Right lobe of liver (tissue), 6 donors: ENCODE measurements at regions not wholly inside any gene's neighbourhood (a gene's known extent, or its start where the extent isn't known, plus 50 kb on each side); places are given as distances from the start of the nearest gene placed in this dataset.

Experiments
- ATAC-seq, 4 donors: fragments of 200-7000 bp; cut with Tn5 transposase; one replicate each; pipeline ENCODE4 v1.9.1; 2020; ENCODE audit warnings: mild to moderate bottlenecking in 4 of 4, moderate library complexity in 4 of 4
- DNase-seq, 3 donors: peaks; one replicate each; pipeline ENCODE4 v3.0.0-alpha.2; 2020
- H3K27ac ChIP-seq, 3 donors: fragments of 200-600 bp; one replicate each; pipeline ENCODE4 v1.8.0; 2022
- H3K27me3 ChIP-seq, 2 donors: fragments of 200-600 bp; one replicate each; pipeline ENCODE4 v1.8.0; 2022
- H3K36me3 ChIP-seq, 4 donors: fragments of 200-600 bp; sonication (generic) in 1 of 4; one replicate each; pipeline versions ENCODE4 v1.5.1 to v1.8.0; 2017 to 2022; ENCODE audit warnings: control low read depth in 1 of 4
- H3K4me1 ChIP-seq, 4 donors: fragments of 200-600 bp; sonication (generic) in 1 of 4; one replicate each; pipeline versions ENCODE4 v1.5.1 to v1.8.0; 2017 to 2022; ENCODE audit warnings: control low read depth in 1 of 4
- H3K4me3 ChIP-seq, 3 donors: fragments of 200-600 bp; one replicate each; pipeline ENCODE4 v1.8.0; 2022
- H3K9me3 ChIP-seq, 4 donors: fragments of 200-600 bp; sonication (generic) in 1 of 4; one replicate each; pipeline versions ENCODE4 v1.5.1 to v1.8.0; 2017 to 2022; ENCODE audit warnings: control low read depth in 1 of 4
- CTCF ChIP-seq, 4 donors: fragments of 200-600 bp in 3 of 4; fragments of 450-650 bp in 1 of 4; IDR thresholded peaks; one replicate each; pipeline versions ENCODE4 v1.5.1 to v1.8.0; 2016 to 2022; ENCODE audit warnings: antibody characterized with exemption in 4 of 4, mild to moderate bottlenecking in 2 of 4
- POLR2A ChIP-seq: fragments of 450-650 bp; IDR thresholded peaks from one replicate; pipeline ENCODE4 v1.6.1; 2017; ENCODE audit warnings: antibody characterized with exemption, mild to moderate bottlenecking
- WGBS: methylation state at CpG from one replicate; pipeline ENCODE4 v1.1.6; 2018; ENCODE audit warnings: low coverage, low lambda C conversion rate; ENCODE audit not compliant: insufficient coverage; ENCODE audit errors: missing lambda C conversion rate; 5-methylcytosine and 5-hydroxymethylcytosine counted together
- intact Hi-C, 2 donors: fragments of 100-400 bp; cut with DNase I; formaldehyde crosslinking; loops; one replicate each; pipeline versions ENCODE4 v1.11.2 to v1.14.1; 2022
- donor health status: DM: no; HTN: yes; CAD: no.
- donor health status: DM: no; HTN: no; CAD: no.
- donor health status: DM: no; HTN: no; CAD: no.
- donor health status: DM: no; HTN: yes; CAD: no.
- donor health status: DM: no; HTN: yes; CAD: no.

- Histone ChIP-seq H3K9me3 (no peaks in the 10 kb centered on the region), H3K4me3 (no peak overlapping the region), H3K27ac (no peak overlapping the region), H3K4me1 (no peaks in the 10 kb centered on the region), H3K36me3 (no peaks in the 10 kb centered on the region), H3K27me3 (no peaks in the 10 kb centered on the region)
- intact Hi-C loops: no loop called here
- DNase-seq (no peak), ATAC-seq (no peak)
- WGBS: 38% methylated on average over 7 of the region's 7 CpGs
- no peak for TF ChIP-seq CTCF (IDR thresholded peaks at IDR 0.05)
- TF ChIP-seq POLR2A: no peak
These were observed 263.9 kb upstream of the KAZN start for GRCh38 chr1:14334336-14335176.

GRCh38 chr1:14338509-14338908 is 260.0 kb upstream of the KAZN start:
- intact Hi-C loops: no loop called here
- H3K4me3 ChIP-seq: no peak overlapping the region
- WGBS: 58% methylated on average over 3 of the region's 3 CpGs
- no peaks in the 10 kb centered on the region for H3K27me3 ChIP-seq
- DNase-seq: no peak
- no peaks in the 10 kb centered on the region for H3K36me3 ChIP-seq
- H3K27ac ChIP-seq: no peak overlapping the region
- TF ChIP-seq CTCF (IDR thresholded peaks at IDR 0.05) (no peak), POLR2A (no peak)
- ATAC-seq: no peak
- H3K4me1 ChIP-seq: no peaks in the 10 kb centered on the region
- no peaks in the 10 kb centered on the region for H3K9me3 ChIP-seq

- Histone ChIP-seq H3K9me3 (no peaks in the 10 kb centered on the region), H3K27me3 (no peaks in the 10 kb centered on the region), H3K4me1 (no peaks in the 10 kb centered on the region), H3K27ac (no peak overlapping the region), H3K4me3 (no peak overlapping the region), H3K36me3 (no peaks in the 10 kb centered on the region)
- WGBS: 60% methylated on average over 5 of the region's 5 CpGs
- no peak for TF ChIP-seq CTCF (IDR thresholded peaks at IDR 0.05)
- no peak for TF ChIP-seq POLR2A
- DNase-seq (no peak), ATAC-seq (no peak)
- intact Hi-C loops: no loop called here
These were observed 259.2 kb upstream of the KAZN start for GRCh38 chr1:14339288-14339687.

GRCh38 chr1:14340002-14340785 is 258.3 kb upstream of the KAZN start:
- H3K4me1 ChIP-seq: no peaks in the 10 kb centered on the region
- ATAC-seq: no peak
- TF ChIP-seq CTCF (IDR thresholded peaks at IDR 0.05): no peak
- no peak for TF ChIP-seq POLR2A
- 26% methylated on average over 5 of the region's 5 CpGs for WGBS
- no peak for DNase-seq
- no peaks in the 10 kb centered on the region for H3K27me3 ChIP-seq
- H3K4me3 ChIP-seq: no peak overlapping the region
- no peak overlapping the region for H3K27ac ChIP-seq
- intact Hi-C loops: no loop called here
- no peaks in the 10 kb centered on the region for H3K9me3 ChIP-seq
- H3K36me3 ChIP-seq: no peaks in the 10 kb centered on the region
